Globus pallidus (tissue), 1 donor: ENCODE measurements at regions not wholly inside any gene's neighbourhood (a gene's known extent, or its start where the extent isn't known, plus 50 kb on each side); places are given as distances from the start of the nearest gene placed in this dataset.
A peak's percentile ranks its signal among the peaks of the same experiment; 100 is the strongest.
"Not testable (repeated sequence)": the region's sequence is repeated elsewhere in the genome, so short reads cannot be mapped to it uniquely, and the experiment has no call there.

Experiments used
- DNase-seq: peaks from one replicate; pipeline ENCODE4 v3.0.0-alpha.2; 2015; ENCODE audit warnings: low spot score

GRCh38 chr4:123638834-123639233 is 242.2 kb downstream of the SPRY1 start:
- no peak for DNase-seq

GRCh38 chr4:123640271-123640670 is 243.7 kb downstream of the SPRY1 start:
- DNase-seq, result no peak

GRCh38 chr4:123640824-123641223 is 244.2 kb downstream of the SPRY1 start:
- DNase-seq, result no peak

- no peak for DNase-seq
These were observed 247.1 kb downstream of the SPRY1 start for GRCh38 chr4:123643691-123644090.

- DNase-seq, result no peak
These were observed 252.7 kb downstream of the SPRY1 start for GRCh38 chr4:123649250-123649644.

- DNase-seq, result no peak
These were observed 253.2 kb downstream of the SPRY1 start for GRCh38 chr4:123649645-123650391.

- DNase-seq, result no peak
These were observed 254.5 kb downstream of the SPRY1 start for GRCh38 chr4:123651066-123651465.

- no peak for DNase-seq
These were observed 255.1 kb downstream of the SPRY1 start for GRCh38 chr4:123651536-123652180.

- DNase-seq, result no peak
These were observed 255.9 kb downstream of the SPRY1 start for GRCh38 chr4:123652476-123652875.

- no peak for DNase-seq
These were observed 256.6 kb downstream of the SPRY1 start for GRCh38 chr4:123653236-123653635.

GRCh38 chr4:123656746-123657294 is 260.2 kb downstream of the SPRY1 start:
- DNase-seq, result not testable (repeated sequence)

GRCh38 chr4:123657606-123658005 is 261.0 kb downstream of the SPRY1 start:
- DNase-seq, result not testable (repeated sequence)

- DNase-seq, result no peak
These were observed 262.7 kb downstream of the SPRY1 start for GRCh38 chr4:123659262-123659661.

GRCh38 chr4:123659730-123660129 is 263.1 kb downstream of the SPRY1 start:
- peak; percentile 9 for DNase-seq

- peak; percentile 12 for DNase-seq
These were observed 264.6 kb downstream of the SPRY1 start for GRCh38 chr4:123661080-123661737.

- DNase-seq, result no peak
These were observed 266.2 kb downstream of the SPRY1 start for GRCh38 chr4:123662827-123663226.

GRCh38 chr4:123666486-123666885 is 269.9 kb downstream of the SPRY1 start:
- no peak for DNase-seq

GRCh38 chr4:123667496-123667895 is 270.9 kb downstream of the SPRY1 start:
- no peak for DNase-seq

- no peak for DNase-seq
These were observed 271.4 kb downstream of the SPRY1 start for GRCh38 chr4:123667991-123668390.

GRCh38 chr4:123671636-123672404 is 275.2 kb downstream of the SPRY1 start:
- DNase-seq, result no peak

GRCh38 chr4:123672987-123673386 is 276.4 kb downstream of the SPRY1 start:
- no peak for DNase-seq

GRCh38 chr4:123673971-123674370 is 277.4 kb downstream of the SPRY1 start:
- no peak for DNase-seq
